LHCN-M2 (cell line): ENCODE measurements at regions not wholly inside any gene's neighbourhood (a gene's known extent, or its start where the extent isn't known, plus 50 kb on each side); places are given as distances from the start of the nearest gene placed in this dataset.

Source experiments
- DNase-seq: peaks from one replicate; pipeline ENCODE4 v3.0.0-alpha.2; 2012; ENCODE audit warnings: low read depth

DNA sequence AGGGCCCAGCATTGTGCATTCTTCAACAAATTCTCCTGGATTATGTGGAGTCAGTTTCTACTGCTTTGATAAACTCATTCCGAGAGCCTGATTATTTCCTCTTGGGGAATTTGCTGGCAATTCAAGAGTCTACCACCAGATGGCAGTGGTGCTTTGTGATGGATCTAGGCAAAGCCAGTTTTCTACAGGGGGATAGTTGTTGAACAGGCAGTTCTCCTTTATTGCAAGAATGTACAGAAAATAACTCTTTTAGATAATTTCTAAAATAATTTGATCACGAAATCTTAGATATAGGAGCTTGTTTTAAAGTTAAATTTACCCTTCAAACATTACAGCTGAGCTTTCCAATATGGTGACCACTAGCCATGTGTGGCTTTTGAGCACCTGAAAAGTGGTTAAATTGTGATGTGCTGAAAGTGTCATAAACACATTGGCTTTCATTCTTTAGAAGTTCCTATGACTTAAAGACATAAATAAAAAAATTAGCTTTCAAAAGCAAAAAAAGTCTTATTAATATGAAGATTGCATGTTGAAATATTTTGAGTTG, 66.7 kb upstream of the HAAO start:
- DNase-seq, result peak; percentile 73

- DNase-seq, result no peak
Measured at GRCh38 chr2:42858140-42859005, 66.0 kb upstream of the HAAO start.

GRCh38 chr2:42856891-42857632, 64.7 kb upstream of the HAAO start:
- DNase-seq, result no peak

DNA sequence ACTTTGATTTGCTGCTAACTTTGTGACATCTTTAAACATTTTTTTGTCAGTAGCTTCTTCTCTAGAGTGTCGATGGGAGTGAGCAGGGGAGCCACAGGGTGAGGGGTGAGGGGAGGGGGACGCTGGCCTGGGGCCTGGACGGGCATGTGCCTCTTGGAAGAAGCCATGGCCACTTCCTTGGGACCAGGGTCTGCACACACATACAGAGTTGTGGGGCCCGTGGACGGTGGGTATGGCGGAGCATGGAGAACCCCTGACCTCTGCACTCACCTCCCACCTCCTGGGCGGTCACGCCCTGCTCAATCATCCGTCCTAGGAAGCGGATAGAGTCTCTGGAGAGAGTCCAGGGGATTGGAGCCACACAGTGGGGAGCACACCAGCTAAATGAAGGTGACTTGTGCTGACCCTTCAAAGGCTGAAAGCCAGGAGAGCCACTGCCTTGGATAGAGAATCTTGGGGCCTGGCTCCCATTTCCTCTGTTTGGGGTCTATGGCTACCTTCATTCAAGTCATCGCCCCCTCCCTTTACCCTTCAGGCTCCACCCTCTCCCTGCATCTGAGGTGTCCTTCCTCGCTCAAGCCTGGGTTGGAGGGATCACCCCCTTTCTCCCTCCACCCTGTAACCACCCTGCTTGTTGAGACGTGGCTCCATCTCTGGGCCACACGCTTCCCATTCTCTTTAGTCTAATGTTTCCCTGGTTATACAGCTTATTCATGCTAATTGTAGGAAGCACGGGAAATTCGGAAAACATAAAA, 63.9 kb upstream of the HAAO start:
- no peak for DNase-seq

GRCh38 chr2:42855221-42855970, 63.0 kb upstream of the HAAO start:
- no peak for DNase-seq

DNA sequence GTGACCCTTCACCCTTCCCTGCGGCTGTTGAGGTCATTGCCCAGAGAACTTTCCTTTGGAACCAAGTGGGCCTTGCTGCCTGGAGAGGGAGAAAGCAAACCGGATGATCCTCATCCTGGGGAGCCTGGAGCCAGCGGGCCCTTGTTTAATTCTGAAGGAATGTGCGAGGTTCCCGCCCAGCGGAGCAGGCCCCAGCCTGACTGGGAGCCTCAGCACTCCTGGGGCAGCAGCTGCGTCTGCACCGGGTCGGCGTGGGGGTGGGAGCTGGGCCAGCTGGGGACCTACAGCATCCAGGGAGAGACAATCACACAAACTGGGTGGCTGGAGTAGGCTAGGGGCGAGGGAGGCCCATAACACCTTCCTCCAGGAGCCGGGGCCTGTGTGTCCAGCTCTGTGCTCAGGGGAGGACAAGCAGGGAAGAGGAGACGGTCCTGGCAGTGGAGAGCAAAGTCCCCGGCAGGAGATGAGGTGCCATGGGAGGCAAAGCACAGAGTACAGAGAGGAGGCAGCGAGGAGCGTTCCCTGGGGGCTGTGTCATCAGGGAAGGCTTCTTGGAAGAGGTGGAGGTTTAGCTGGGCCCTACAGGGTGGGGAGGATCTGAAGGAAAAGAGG, 61.9 kb upstream of the HAAO start:
- peak; percentile 64 for DNase-seq

DNA sequence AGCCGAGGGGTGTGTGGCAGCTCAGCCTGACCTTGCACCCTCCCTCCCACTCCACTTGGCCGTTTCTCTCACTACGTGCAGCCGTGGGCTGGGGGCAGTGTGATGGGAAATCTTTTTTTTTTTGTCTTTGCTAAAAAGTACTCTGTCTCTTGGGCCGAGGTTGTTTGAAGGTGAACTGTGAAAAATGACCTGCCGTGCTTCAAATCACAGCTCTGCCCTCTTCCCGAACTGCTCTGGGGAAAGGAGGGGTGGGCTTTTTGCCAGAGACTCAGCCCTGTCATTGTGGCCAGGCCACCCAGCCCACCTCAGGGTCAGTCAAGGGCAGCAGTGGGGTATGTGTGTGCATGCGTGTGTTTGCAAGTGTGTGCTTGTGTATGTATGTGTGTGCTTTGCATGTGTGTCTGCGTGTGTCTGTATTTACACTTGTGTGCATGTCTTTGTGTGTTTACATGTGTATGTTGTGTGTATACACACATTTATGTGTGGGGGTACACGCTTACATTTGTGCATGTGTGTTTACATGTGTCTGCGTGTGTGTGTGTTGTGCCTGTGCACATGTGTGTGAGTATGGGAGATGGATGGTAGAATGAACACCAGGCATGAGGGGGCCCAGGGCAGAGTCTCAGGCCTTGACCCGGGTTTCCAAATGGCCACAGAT, 61.3 kb upstream of the HAAO start:
- no peak for DNase-seq

- no peak for DNase-seq
Measured at GRCh38 chr2:42852798-42853197, 60.4 kb upstream of the HAAO start.

DNA sequence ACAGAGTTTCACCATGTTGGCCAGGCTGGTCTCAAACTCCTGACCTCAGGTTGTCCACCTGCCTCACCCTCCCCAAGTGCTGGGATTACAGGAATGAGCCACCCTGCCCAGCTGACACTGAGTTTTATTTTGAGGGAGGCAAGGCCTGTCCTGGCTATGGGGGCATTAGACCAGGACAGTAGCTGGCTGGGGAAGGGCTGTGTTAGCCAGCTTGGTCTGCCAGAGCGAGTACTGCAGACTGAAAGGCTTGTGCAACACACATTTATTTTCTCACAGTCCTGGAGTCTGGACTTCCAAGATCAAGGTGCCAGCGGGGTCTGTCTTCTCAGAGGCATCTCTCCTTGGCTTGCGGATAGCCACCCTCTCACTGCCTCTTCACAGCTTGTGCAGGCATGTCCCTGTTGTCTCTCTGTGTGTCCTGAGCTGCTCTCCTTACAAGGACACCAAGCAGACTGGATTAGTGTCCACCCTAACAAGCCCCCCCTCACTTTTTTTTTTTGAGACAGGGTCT, 59.4 kb upstream of the HAAO start:
- DNase-seq, result no peak

GRCh38 chr2:42851186-42851585, 58.8 kb upstream of the HAAO start:
- DNase-seq, result no peak

DNA sequence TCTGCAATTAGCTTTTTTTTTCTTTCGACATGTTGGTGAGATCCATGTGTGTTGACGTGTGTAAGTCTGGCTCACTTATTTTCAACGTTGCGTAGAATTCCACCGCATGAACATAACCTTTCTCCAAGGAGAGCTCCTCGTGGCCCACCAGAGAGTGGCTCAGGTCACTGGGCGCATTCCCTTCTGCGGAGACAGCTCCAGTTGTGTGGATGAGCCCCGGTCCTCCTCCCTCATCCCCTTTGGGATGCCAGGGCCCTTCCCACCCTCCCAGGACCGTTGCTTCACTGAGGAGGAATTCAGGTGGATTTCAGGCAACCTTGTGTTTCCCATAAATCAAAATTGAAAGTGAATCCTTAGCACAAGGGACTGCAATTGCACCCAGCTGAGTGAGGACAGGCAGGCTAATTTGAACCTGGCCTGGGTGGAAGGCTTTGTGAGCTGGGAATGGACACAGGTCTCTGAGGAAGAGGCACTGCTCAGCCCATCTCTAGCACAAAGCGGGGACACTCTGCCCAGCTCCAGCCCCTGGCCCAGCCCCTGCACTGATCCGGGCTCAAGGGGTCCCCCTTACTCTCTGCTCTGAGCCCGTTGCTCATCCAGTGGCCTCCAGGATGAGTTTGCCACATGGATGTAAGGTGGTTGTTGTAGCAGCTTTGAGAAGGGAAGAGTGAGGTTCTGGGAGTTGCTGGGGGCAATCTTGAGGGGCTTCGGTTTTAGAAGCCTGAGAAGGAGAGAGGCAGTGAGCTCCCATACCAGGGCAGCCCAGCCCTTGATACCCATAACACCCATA, 57.8 kb upstream of the HAAO start:
- DNase-seq, result no peak

DNA sequence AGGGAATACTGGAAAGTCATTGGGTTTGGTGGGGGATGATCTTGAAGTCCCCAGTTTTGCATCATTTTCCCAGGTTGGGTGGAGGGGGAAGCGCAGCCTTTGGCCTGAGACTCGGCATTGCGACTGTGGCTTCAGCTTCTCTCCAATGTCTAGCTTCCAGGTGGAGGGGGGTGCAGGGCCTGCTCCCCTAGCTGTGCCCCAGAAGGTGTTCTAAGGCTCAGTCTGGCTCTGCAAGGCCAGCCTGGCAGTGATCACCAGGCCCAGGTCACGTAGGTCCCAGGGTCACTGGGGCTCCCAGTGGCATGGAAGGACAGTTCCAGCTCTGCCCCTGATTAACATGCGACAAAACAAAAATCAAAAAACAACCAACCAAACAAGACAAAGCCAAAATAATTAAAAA, 56.9 kb upstream of the HAAO start:
- no peak for DNase-seq

- DNase-seq, result no peak
Measured at GRCh38 chr2:42848726-42849290, 56.4 kb upstream of the HAAO start.

- DNase-seq, result no peak
Measured at GRCh38 chr2:42848265-42848664, 55.9 kb upstream of the HAAO start.

GRCh38 chr2:42847596-42848151, 55.3 kb upstream of the HAAO start:
- DNase-seq, result no peak

DNA sequence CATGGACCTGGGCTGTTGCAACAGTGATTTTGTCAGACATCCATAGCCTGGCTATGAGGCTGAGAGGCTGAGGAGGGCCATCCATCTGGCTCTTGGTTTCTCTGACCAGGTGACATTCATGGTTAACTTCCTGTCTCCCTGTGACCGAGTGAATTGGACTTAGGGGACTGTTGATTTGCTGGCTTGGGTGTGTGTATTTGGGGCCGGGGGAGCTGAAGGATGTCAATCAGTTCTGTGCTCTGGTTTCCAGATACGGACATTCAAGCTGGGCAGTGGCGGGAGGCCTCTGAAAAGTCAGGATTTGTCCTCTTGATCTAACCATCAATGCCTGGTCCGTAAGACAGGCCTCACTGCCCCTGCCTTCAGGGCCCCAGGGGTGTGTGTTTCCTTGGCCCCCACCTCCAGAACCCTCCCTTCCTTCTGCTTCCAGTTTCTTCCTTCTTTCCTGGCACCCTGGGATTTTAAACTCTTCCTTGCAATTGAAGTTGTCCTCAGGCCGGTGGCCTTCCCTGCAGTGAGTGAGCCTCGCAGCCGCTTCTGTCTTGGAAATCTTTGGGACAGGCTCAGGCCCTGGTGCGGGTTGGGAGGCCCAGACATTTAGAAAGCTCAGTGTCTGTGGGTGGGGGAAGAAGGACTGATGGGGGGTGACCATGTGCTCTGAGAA, 54.7 kb upstream of the HAAO start:
- no peak for DNase-seq

- DNase-seq, result no peak
Measured at GRCh38 chr2:42846026-42846425, 53.6 kb upstream of the HAAO start.
